Esophagus muscularis mucosa (tissue), 4 donors: ENCODE measurements at regions not wholly inside any gene's neighbourhood (a gene's known extent, or its start where the extent isn't known, plus 50 kb on each side); places are given as distances from the start of the nearest gene placed in this dataset.
"Not testable (repeated sequence)": the region's sequence is repeated elsewhere in the genome, so short reads cannot be mapped to it uniquely, and the experiment has no call there.

ENCODE experiments used
- DNase-seq: peaks from one replicate; pipeline ENCODE4 v3.0.0-alpha.2; 2017; ENCODE audit errors: extremely low spot score
- H3K27ac ChIP-seq, 4 donors: fragments of 200-600 bp; sonication (generic); replicated peaks in 1 of 4; 1 replicate in 3 of 4; 2 replicates in 1 of 4; pipeline ENCODE4 v1.5.1; 2016 to 2019; ENCODE audit warnings: mild to moderate bottlenecking in 1 of 4
- H3K27me3 ChIP-seq, 4 donors: fragments of 200-600 bp; sonication (generic); one replicate each; pipeline versions ENCODE4 v1.5.1 to v1.6.0; 2016 to 2019
- H3K36me3 ChIP-seq, 4 donors: fragments of 200-600 bp; sonication (generic); one replicate each; pipeline ENCODE4 v1.5.1; 2016 to 2019
- H3K4me1 ChIP-seq, 4 donors: fragments of 200-600 bp; sonication (generic); one replicate each; pipeline ENCODE4 v1.5.1; 2016 to 2019
- H3K4me3 ChIP-seq, 4 donors: fragments of 200-600 bp; sonication (generic); 1 replicate in 2 of 4; 2 replicates in 2 of 4; pipeline ENCODE4 v1.5.1; 2016 to 2019; ENCODE audit warnings: mild to moderate bottlenecking in 4 of 4, moderate library complexity in 1 of 4
- H3K9me3 ChIP-seq, 4 donors: fragments of 200-600 bp; sonication (generic); 1 replicate in 3 of 4; 2 replicates in 1 of 4; pipeline ENCODE4 v1.5.1; 2016 to 2019
- CTCF ChIP-seq, 3 experiments: fragments of 200-600 bp in 2 of 3; fragments of 450-650 bp in 1 of 3; sonication (generic) in 2 of 3; IDR thresholded peaks; one replicate each; pipeline ENCODE4 v1.5.1; 2017 to 2019; ENCODE audit warnings: antibody characterized with exemption in 3 of 3, mild to moderate bottlenecking in 2 of 3, moderate library complexity in 1 of 3
- EP300 ChIP-seq: sonication (generic); formaldehyde crosslinking; IDR thresholded peaks from one replicate; pipeline ENCODE4 v1.6.1; 2017; ENCODE audit warnings: antibody characterized with exemption
- POLR2A ChIP-seq: fragments of 450-650 bp; IDR thresholded peaks from one replicate; pipeline ENCODE4 v1.6.1; 2017; ENCODE audit warnings: antibody characterized with exemption, moderate library complexity, mild to moderate bottlenecking, low read depth
- POLR2AphosphoS5 ChIP-seq, 2 donors: sonication (generic); formaldehyde crosslinking; IDR thresholded peaks; one replicate each; pipeline ENCODE4 v1.6.1; 2017; ENCODE audit warnings: antibody characterized with exemption in 2 of 2
- WGBS: methylation state at CpG from one replicate; pipeline ENCODE4 v1.1.5; 2018; 5-methylcytosine and 5-hydroxymethylcytosine counted together
- intact Hi-C: fragments of 100-400 bp; cut with DNase I; formaldehyde crosslinking; loops from one replicate; pipeline ENCODE4 v1.15.1; 2023

DNA sequence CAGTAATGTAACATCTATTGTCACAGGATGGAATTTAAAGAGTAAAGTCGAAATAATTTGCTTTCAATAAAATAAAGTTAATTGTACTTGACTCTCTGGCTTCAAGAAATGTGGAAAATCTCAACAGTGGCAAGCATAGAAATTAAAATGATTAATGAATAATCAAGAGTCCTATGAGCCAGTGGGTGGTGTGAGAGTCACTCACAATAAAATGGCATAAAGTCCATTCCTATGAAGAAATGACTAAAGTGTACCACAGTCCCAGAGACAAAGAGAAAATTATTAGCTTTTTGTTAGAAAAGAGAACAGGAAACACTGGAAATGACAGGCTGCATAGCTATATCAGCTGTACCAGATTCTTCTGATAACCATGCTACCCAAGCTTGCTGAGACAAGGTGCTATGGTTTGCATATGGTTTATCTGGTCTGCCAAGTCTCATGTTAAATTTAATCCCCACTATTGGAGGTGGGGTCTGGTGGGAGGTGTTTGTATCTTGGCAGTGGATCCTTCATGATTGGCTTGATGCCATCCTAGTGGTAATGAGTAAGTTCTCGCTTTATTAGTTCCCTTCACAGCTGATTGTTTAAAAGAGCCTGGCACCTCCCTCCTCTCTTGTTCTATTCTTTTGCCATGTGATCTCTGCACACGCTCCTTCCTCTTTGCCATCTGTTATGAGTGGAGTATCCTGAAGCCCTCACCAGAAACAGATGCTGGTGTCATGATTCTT lies 647.7 kb upstream of the ITGA1 start:
- Histone ChIP-seq H3K9me3 (no peaks in the 10 kb centered on the region), H3K4me1 (no peaks in the 10 kb centered on the region), H3K27ac (no peak overlapping the region), H3K27me3 (no peaks in the 10 kb centered on the region), H3K4me3 (no peak overlapping the region), H3K36me3 (no peaks in the 10 kb centered on the region)
- no peak for DNase-seq
- intact Hi-C loops = no loop called here
- TF ChIP-seq CTCF (IDR thresholded peaks at IDR 0.05) (no peak), POLR2AphosphoS5 (IDR thresholded peaks at IDR 0.05) (no peak), POLR2A (no peak), EP300 (no peak)
- 45% methylated on average over 3 of the region's 3 CpGs for WGBS

GRCh38 chr5:52148679-52149078 lies 639.0 kb upstream of the ITGA1 start:
- TF ChIP-seq CTCF (IDR thresholded peaks at IDR 0.05) (no peak), POLR2A (no peak), EP300 (no peak), POLR2AphosphoS5 (IDR thresholded peaks at IDR 0.05) (no peak)
- no peaks in the 10 kb centered on the region for H3K9me3 ChIP-seq
- intact Hi-C loops = no loop called here
- DNase-seq = no peak
- H3K4me1 ChIP-seq = no peaks in the 10 kb centered on the region
- no peaks in the 10 kb centered on the region for H3K27me3 ChIP-seq
- no peaks in the 10 kb centered on the region for H3K36me3 ChIP-seq
- no peak overlapping the region for H3K27ac ChIP-seq
- H3K4me3 ChIP-seq = no peak overlapping the region

DNA sequence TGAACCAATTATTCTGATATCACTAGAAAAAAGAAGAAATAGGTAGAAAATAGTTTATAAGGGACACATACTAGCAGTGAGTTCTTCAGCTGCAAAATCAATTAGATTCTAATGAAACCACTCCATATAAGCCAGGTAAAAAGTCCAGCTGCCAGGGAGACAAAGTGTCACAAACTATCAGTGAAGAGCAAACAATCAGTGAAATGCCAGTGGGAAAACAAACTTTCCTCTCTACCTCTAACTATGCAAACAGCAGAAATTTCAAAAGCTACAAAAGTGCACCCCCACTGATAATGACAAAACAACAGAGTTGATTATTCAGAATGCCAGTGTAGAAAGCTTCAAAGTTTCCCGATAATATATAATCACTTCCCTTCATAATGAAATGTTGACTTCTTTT lies 637.2 kb upstream of the ITGA1 start:
- H3K27ac ChIP-seq = no peak overlapping the region
- 73% methylated on average over 1 of the region's 1 CpG for WGBS
- intact Hi-C loops = no loop called here
- no peak overlapping the region for H3K4me3 ChIP-seq
- no peak for DNase-seq
- H3K36me3 ChIP-seq = no peaks in the 10 kb centered on the region
- no peaks in the 10 kb centered on the region for H3K4me1 ChIP-seq
- no peak for TF ChIP-seq CTCF (IDR thresholded peaks at IDR 0.05)
- no peak for TF ChIP-seq POLR2A
- TF ChIP-seq EP300 = no peak
- TF ChIP-seq POLR2AphosphoS5 (IDR thresholded peaks at IDR 0.05) = no peak
- no peaks in the 10 kb centered on the region for H3K9me3 ChIP-seq
- no peaks in the 10 kb centered on the region for H3K27me3 ChIP-seq

GRCh38 chr5:52156809-52157208 lies 630.9 kb upstream of the ITGA1 start:
- H3K36me3 ChIP-seq, H3K27ac ChIP-seq, H3K27me3 ChIP-seq, H3K4me3 ChIP-seq, H3K9me3 ChIP-seq, DNase-seq, intact Hi-C loops, H3K4me1 ChIP-seq: not testable (repeated sequence)
- 50% methylated on average over 1 of the region's 2 CpGs for WGBS

DNA sequence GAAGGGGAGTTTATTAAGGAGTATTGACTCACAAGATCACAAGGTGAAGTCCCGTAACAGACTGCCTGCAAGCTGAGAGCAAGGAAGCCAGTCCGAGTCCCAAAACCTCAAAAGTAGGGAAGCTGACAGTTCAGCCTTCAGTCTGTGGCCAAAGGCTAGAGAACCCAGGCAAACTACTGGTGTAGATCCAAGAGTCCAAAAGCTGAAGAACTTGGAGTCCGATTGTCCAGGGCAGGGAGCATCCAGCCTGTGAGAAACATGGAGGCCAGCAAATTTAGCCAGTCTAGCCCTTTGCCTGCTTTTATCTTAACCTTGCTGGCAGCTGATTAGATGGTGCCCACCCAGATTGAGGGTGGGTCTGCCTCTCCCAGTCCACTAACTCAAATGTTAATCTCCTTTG lies 621.9 kb upstream of the ITGA1 start:
- H3K27ac ChIP-seq, H3K4me3 ChIP-seq, H3K27me3 ChIP-seq, intact Hi-C loops, H3K4me1 ChIP-seq, DNase-seq, H3K36me3 ChIP-seq, H3K9me3 ChIP-seq: not testable (repeated sequence)
- WGBS = 86% methylated on average over 3 of the region's 3 CpGs

DNA sequence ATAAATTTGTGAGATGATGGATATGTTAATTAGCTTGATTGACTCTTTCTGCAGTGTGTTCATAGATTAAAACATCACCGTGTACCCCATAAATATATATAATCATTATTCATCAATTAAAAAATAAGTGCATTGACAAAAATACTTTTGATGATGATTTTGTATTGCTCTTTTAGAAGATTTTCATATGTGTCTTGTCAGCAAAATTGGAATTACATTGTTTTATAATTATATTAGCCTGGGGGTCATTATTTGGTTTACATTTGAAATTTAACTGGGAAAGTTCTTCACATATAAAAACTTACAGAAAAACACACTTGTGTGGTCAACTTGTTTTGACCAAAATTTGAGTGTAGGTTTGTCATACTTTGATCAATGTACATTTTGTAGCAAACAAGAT lies 614.6 kb upstream of the ITGA1 start:
- Histone ChIP-seq H3K9me3 (peaks cover 0 to 2% (median 1%) of the 10 kb centered on the region in 4 donors), H3K27me3 (no peaks in the 10 kb centered on the region), H3K4me1 (no peaks in the 10 kb centered on the region), H3K4me3 (no peak overlapping the region), H3K36me3 (no peaks in the 10 kb centered on the region), H3K27ac (no peak overlapping the region)
- 81% methylated on average over 1 of the region's 1 CpG for WGBS
- DNase-seq = no peak
- TF ChIP-seq EP300 (no peak), POLR2AphosphoS5 (IDR thresholded peaks at IDR 0.05) (no peak), CTCF (IDR thresholded peaks at IDR 0.05) (no peak), POLR2A (no peak)
- intact Hi-C loops = no loop called here
